ENCODE measurements at regions not wholly inside any gene's neighbourhood (a gene's known extent, or its start where the extent isn't known, plus 50 kb on each side); places are given as distances from the start of the nearest gene placed in this dataset.

GRCh38 chr20:63127700-63128364 is 88.1 kb downstream of the YTHDF1 start:
- TF ChIP-seq CTCF (IDR thresholded peaks at IDR 0.05) (no peak), POLR2A (IDR thresholded peaks at IDR 0.05) (no peak)
